Mucosa of rectum (tissue), 2 donors: ENCODE measurements at regions not wholly inside any gene's neighbourhood (a gene's known extent, or its start where the extent isn't known, plus 50 kb on each side); places are given as distances from the start of the nearest gene placed in this dataset.
"Not testable (repeated sequence)": the region's sequence is repeated elsewhere in the genome, so short reads cannot be mapped to it uniquely, and the experiment has no call there.

Experiments used
- H3K27ac ChIP-seq, 2 donors: one replicate each; pipeline ENCODE4 v1.7.0; 2013; ENCODE audit warnings: inconsistent platforms in 2 of 2, low read depth in 2 of 2, low read length in 2 of 2
- H3K27me3 ChIP-seq, 2 donors: one replicate each; pipeline ENCODE4 v1.7.0; 2013; ENCODE audit warnings: low read length in 2 of 2; ENCODE audit not compliant: control insufficient read depth in 2 of 2, insufficient read depth in 2 of 2
- H3K36me3 ChIP-seq, 2 donors: one replicate each; pipeline ENCODE4 v1.7.0; 2013; ENCODE audit warnings: low read length in 2 of 2; ENCODE audit not compliant: control insufficient read depth in 2 of 2, insufficient read depth in 2 of 2
- H3K4me1 ChIP-seq, 2 donors: one replicate each; pipeline ENCODE4 v1.7.0; 2013; ENCODE audit warnings: low read length in 2 of 2, mild to moderate bottlenecking in 1 of 2; ENCODE audit not compliant: control insufficient read depth in 2 of 2, insufficient read depth in 2 of 2
- H3K4me3 ChIP-seq, 2 donors: one replicate each; pipeline ENCODE4 v1.7.0; 2013; ENCODE audit warnings: low read length in 2 of 2
- H3K9ac ChIP-seq, 2 donors: one replicate each; pipeline ENCODE4 v1.7.0; 2013; ENCODE audit warnings: low read length in 2 of 2, low read depth in 1 of 2, mild to moderate bottlenecking in 1 of 2
- H3K9me3 ChIP-seq, 2 donors: one replicate each; pipeline ENCODE4 v1.7.0; 2013; ENCODE audit warnings: low read length in 2 of 2; ENCODE audit not compliant: control insufficient read depth in 2 of 2
- donor health status: healthy.
- donor health status: Normal muscosa, but diverticular disease.

- H3K27ac ChIP-seq: no peak overlapping the region
- no peaks in the 10 kb centered on the region for H3K9me3 ChIP-seq
- no peaks in the 10 kb centered on the region for H3K36me3 ChIP-seq
- H3K27me3 ChIP-seq: no peaks in the 10 kb centered on the region
- no peak overlapping the region for H3K4me3 ChIP-seq
- H3K4me1 ChIP-seq: no peaks in the 10 kb centered on the region
- no peak overlapping the region for H3K9ac ChIP-seq
Observed at GRCh38 chr6:9766240-9766915, 648.5 kb downstream of the TFAP2A start.

- no peak overlapping the region for H3K4me3 ChIP-seq
- H3K9me3 ChIP-seq: peaks cover 0 to 3% of the 10 kb centered on the region in 2 donors
- no peaks in the 10 kb centered on the region for H3K36me3 ChIP-seq
- H3K27me3 ChIP-seq: no peaks in the 10 kb centered on the region
- no peak overlapping the region for H3K27ac ChIP-seq
- H3K4me1 ChIP-seq: no peaks in the 10 kb centered on the region
- no peak overlapping the region for H3K9ac ChIP-seq
Observed at GRCh38 chr6:9761220-9761619, 653.7 kb downstream of the TFAP2A start.

- Histone ChIP-seq H3K27me3 (no peaks in the 10 kb centered on the region), H3K4me1 (no peaks in the 10 kb centered on the region), H3K9me3 (peaks cover 0 to 3% of the 10 kb centered on the region in 2 donors), H3K9ac (no peak overlapping the region), H3K4me3 (no peak overlapping the region), H3K27ac (no peak overlapping the region), H3K36me3 (no peaks in the 10 kb centered on the region)
Observed at GRCh38 chr6:9754515-9754914, 660.4 kb downstream of the TFAP2A start.

GRCh38 chr6:9745966-9746365 lies 668.9 kb downstream of the TFAP2A start:
- no peaks in the 10 kb centered on the region for H3K27me3 ChIP-seq
- no peak overlapping the region for H3K4me3 ChIP-seq
- no peak overlapping the region for H3K27ac ChIP-seq
- H3K36me3 ChIP-seq: no peaks in the 10 kb centered on the region
- no peaks in the 10 kb centered on the region for H3K4me1 ChIP-seq
- no peak overlapping the region for H3K9ac ChIP-seq
- H3K9me3 ChIP-seq: no peaks in the 10 kb centered on the region

- Histone ChIP-seq H3K27ac (no peak overlapping the region), H3K4me3 (no peak overlapping the region), H3K9me3 (no peaks in the 10 kb centered on the region), H3K27me3 (no peaks in the 10 kb centered on the region), H3K4me1 (no peaks in the 10 kb centered on the region), H3K9ac (no peak overlapping the region), H3K36me3 (no peaks in the 10 kb centered on the region)
Observed at GRCh38 chr6:9745476-9745875, 669.4 kb downstream of the TFAP2A start.

- no peak overlapping the region for H3K9ac ChIP-seq
- H3K27ac ChIP-seq: no peak overlapping the region
- no peaks in the 10 kb centered on the region for H3K27me3 ChIP-seq
- no peaks in the 10 kb centered on the region for H3K4me1 ChIP-seq
- H3K9me3 ChIP-seq: no peaks in the 10 kb centered on the region
- no peak overlapping the region for H3K4me3 ChIP-seq
- no peaks in the 10 kb centered on the region for H3K36me3 ChIP-seq
Observed at GRCh38 chr6:9744119-9744518, 670.8 kb downstream of the TFAP2A start.

GRCh38 chr6:9732056-9732455 lies 682.8 kb downstream of the TFAP2A start:
- no peak overlapping the region for H3K9ac ChIP-seq
- H3K36me3 ChIP-seq: no peaks in the 10 kb centered on the region
- no peaks in the 10 kb centered on the region for H3K27me3 ChIP-seq
- no peak overlapping the region for H3K4me3 ChIP-seq
- H3K9me3 ChIP-seq: no peaks in the 10 kb centered on the region
- no peaks in the 10 kb centered on the region for H3K4me1 ChIP-seq
- H3K27ac ChIP-seq: no peak overlapping the region

- not testable (repeated sequence) for H3K27ac ChIP-seq, H3K36me3 ChIP-seq, H3K27me3 ChIP-seq, H3K4me1 ChIP-seq, H3K9me3 ChIP-seq, H3K9ac ChIP-seq, H3K4me3 ChIP-seq
Observed at GRCh38 chr6:9725776-9726175, 689.1 kb downstream of the TFAP2A start.

GRCh38 chr6:9717568-9717967 lies 697.3 kb downstream of the TFAP2A start:
- H3K27ac ChIP-seq: no peak overlapping the region
- H3K9me3 ChIP-seq: no peaks in the 10 kb centered on the region
- no peaks in the 10 kb centered on the region for H3K27me3 ChIP-seq
- H3K36me3 ChIP-seq: no peaks in the 10 kb centered on the region
- no peak overlapping the region for H3K4me3 ChIP-seq
- no peak overlapping the region for H3K9ac ChIP-seq
- no peaks in the 10 kb centered on the region for H3K4me1 ChIP-seq

- H3K4me3 ChIP-seq: no peak overlapping the region
- no peaks in the 10 kb centered on the region for H3K4me1 ChIP-seq
- no peak overlapping the region for H3K27ac ChIP-seq
- no peaks in the 10 kb centered on the region for H3K36me3 ChIP-seq
- no peaks in the 10 kb centered on the region for H3K9me3 ChIP-seq
- H3K9ac ChIP-seq: no peak overlapping the region
- no peaks in the 10 kb centered on the region for H3K27me3 ChIP-seq
Observed at GRCh38 chr6:9711365-9711764, 703.5 kb downstream of the TFAP2A start.

GRCh38 chr6:9710574-9710973 lies 704.3 kb downstream of the TFAP2A start:
- Histone ChIP-seq H3K9ac (no peak overlapping the region), H3K4me1 (no peaks in the 10 kb centered on the region), H3K36me3 (no peaks in the 10 kb centered on the region), H3K27ac (no peak overlapping the region), H3K4me3 (no peak overlapping the region), H3K27me3 (no peaks in the 10 kb centered on the region), H3K9me3 (no peaks in the 10 kb centered on the region)
